ENCODE measurements at regions not wholly inside any gene's neighbourhood (a gene's known extent, or its start where the extent isn't known, plus 50 kb on each side); places are given as distances from the start of the nearest gene placed in this dataset.
"Not testable (repeated sequence)": the region's sequence is repeated elsewhere in the genome, so short reads cannot be mapped to it uniquely, and the experiment has no call there.

DNA sequence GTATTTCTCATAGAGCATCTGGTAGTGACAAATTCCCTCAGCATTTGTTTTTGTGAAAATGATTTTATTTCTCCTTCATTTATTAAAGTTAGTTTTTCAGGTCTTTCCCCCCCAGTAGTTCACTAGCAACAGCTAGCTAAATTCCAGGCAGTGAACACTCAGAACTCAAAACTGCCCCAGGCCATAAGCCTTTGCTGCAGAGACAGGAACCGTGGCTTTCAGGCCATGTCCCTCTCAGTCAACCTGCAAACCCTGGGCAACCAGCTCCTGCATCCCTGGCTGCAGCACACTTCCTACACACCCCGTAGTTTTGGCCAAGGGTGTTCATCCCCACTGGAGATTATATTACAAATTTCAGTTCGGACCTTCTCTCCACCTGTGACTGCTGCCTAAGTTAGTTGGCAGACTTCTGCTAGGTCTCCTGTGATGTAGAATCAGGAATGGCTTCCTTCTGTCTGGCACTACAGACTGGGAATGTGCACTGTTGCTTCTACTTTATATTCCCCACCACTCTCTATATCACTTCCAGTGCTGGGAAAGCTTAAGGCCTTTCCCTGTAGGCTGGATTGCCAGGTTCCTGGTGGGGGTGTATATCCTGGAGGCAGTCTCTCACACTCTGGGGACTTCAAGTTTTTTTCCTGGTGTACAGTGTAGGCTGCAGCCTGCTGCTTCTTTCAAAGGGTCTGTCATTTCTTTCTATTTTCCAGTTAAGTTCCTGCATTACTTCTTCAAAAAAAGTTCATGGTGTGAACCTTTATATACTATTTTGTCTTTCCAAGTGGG, 924.4 kb upstream of the LRFN5 start:
- WGBS (ENCODE audit: low lambda C conversion rate), result 4% methylated on average over 3 of the region's 3 CpGs
- TF ChIP-seq, protein P1, sequence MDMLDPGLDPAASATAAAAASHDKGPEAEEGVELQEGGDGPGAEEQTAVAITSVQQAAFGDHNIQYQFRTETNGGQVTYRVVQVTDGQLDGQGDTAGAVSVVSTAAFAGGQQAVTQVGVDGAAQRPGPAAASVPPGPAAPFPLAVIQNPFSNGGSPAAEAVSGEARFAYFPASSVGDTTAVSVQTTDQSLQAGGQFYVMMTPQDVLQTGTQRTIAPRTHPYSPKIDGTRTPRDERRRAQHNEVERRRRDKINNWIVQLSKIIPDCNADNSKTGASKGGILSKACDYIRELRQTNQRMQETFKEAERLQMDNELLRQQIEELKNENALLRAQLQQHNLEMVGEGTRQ (IDR thresholded peaks at IDR 0.05; ENCODE audit: borderline replicate concordance, low read depth, low read length), result no peak
- TF ChIP-seq JUND (IDR thresholded peaks at IDR 0.05), result no peak
- no peak for TF ChIP-seq NRF1 (IDR thresholded peaks at IDR 0.05; ENCODE audit: low read depth, low read length)
- TF ChIP-seq YY1 (IDR thresholded peaks at IDR 0.05; ENCODE audit: low read depth), result no peak
- TF ChIP-seq FOXM1 (IDR thresholded peaks at IDR 0.05; ENCODE audit: low read depth), result no peak
- Histone ChIP-seq H4K20me1 (ENCODE audit: insufficient read depth) (no peaks in the 10 kb centered on the region), H3K4me3 (ENCODE audit: low read depth in 2 of 2, low read length in 1 of 2) (no peak overlapping the region), H3K36me3 (replicated peaks in 1 of 2; ENCODE audit: control insufficient read depth in 1 of 2, insufficient read depth in 2 of 2, low read length in 1 of 2) (no peaks in the 10 kb centered on the region), H3K9me3 (no peaks in the 10 kb centered on the region), H3K79me2 (ENCODE audit: insufficient read depth) (no peaks in the 10 kb centered on the region), H3K9ac (no peak overlapping the region), H3K27ac (ENCODE audit: low read depth in 2 of 2, low read length in 1 of 2) (no peak overlapping the region), H3K4me2 (no peak overlapping the region), H3K27me3 (ENCODE audit: insufficient read depth) (no peaks in the 10 kb centered on the region), H3K9me2 (no peaks in the 10 kb centered on the region), H3F3A (replicated peaks; ENCODE audit: insufficient read depth) (no peaks in the 10 kb centered on the region), H2AFZ (ENCODE audit: low read depth) (no peak overlapping the region), H3K4me1 (ENCODE audit: control insufficient read depth in 1 of 2, insufficient read depth in 2 of 2, low read depth in 1 of 2, low read length in 1 of 2) (no peaks in the 10 kb centered on the region)
- DNase-seq, result no peak
- CTCF ChIA-PET, result no interaction called here
- POLR2A ChIA-PET, result no interaction called here

DNA sequence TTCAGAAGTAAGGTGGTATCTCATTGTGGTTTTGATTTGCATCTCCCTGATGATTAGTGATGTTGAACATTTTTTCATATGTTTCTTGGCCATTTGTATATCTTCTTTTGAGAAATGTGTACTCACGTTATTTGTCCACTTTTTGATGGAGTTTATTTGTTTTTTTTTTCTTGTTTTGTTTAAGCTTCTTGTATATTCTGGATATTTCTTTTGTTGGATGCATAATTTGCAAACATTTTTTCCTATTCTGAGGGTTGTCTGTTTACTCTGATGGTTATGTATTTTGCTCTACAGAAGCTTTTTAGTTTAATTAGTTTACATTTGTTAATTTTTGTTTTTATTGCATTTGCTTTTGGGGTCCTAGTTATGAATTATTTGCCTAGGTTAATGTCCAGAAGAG, 927.4 kb upstream of the LRFN5 start:
- Histone ChIP-seq H3K79me2 (ENCODE audit: insufficient read depth) (no peaks in the 10 kb centered on the region), H3K27ac (ENCODE audit: low read depth in 2 of 2, low read length in 1 of 2) (no peak overlapping the region), H3K27me3 (ENCODE audit: insufficient read depth) (no peaks in the 10 kb centered on the region), H2AFZ (ENCODE audit: low read depth) (no peak overlapping the region), H4K20me1 (ENCODE audit: insufficient read depth) (no peaks in the 10 kb centered on the region), H3F3A (replicated peaks; ENCODE audit: insufficient read depth) (no peaks in the 10 kb centered on the region), H3K9me2 (no peaks in the 10 kb centered on the region), H3K4me1 (ENCODE audit: control insufficient read depth in 1 of 2, insufficient read depth in 2 of 2, low read depth in 1 of 2, low read length in 1 of 2) (no peaks in the 10 kb centered on the region), H3K4me2 (no peak overlapping the region), H3K4me3 (ENCODE audit: low read depth in 2 of 2, low read length in 1 of 2) (no peak overlapping the region), H3K9ac (no peak overlapping the region), H3K36me3 (replicated peaks in 1 of 2; ENCODE audit: control insufficient read depth in 1 of 2, insufficient read depth in 2 of 2, low read length in 1 of 2) (no peaks in the 10 kb centered on the region), H3K9me3 (no peaks in the 10 kb centered on the region)
- 0% methylated on average over 1 of the region's 1 CpG for WGBS (ENCODE audit: low lambda C conversion rate)
- no peak for DNase-seq
- no peak for TF ChIP-seq GABPA (IDR thresholded peaks at IDR 0.05; ENCODE audit: low read depth)
- TF ChIP-seq MXI1 (IDR thresholded peaks at IDR 0.05; ENCODE audit: low read depth, low read length), result no peak
- TF ChIP-seq FOXM1 (IDR thresholded peaks at IDR 0.05; ENCODE audit: low read depth), result no peak
- TF ChIP-seq TEAD4 (IDR thresholded peaks at IDR 0.05; ENCODE audit: borderline replicate concordance, insufficient read depth), result no peak
- no peak for TF ChIP-seq SMC3 (IDR thresholded peaks at IDR 0.05; ENCODE audit: low read depth, low read length)
- POLR2A ChIA-PET, result no interaction called here
- CTCF ChIA-PET, result no interaction called here

DNA sequence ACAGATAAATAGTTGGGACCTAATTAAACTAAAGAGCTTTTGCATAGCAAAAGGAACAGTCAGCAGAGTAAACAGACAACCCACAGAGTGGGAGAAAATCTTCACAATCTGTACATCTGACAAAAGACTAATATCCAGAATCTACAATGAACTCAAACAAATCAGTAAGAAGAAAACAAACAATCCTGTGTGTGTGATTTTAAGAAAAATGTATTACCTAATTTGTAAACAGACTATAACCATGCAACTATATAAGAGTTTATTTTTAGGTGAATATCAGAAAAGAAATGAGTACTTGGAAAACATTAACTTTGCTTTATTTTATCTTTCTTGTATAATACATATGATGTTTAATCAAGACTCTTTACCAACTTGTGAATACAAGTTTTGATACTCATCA, 929.5 kb upstream of the LRFN5 start:
- H3K9me3 ChIP-seq; H3K27ac ChIP-seq (ENCODE audit: low read depth in 2 of 2, low read length in 1 of 2); H3K36me3 ChIP-seq (replicated peaks in 1 of 2; ENCODE audit: control insufficient read depth in 1 of 2, insufficient read depth in 2 of 2, low read length in 1 of 2); H4K20me1 ChIP-seq (ENCODE audit: insufficient read depth); H3K4me2 ChIP-seq; CTCF ChIA-PET; H3K9me2 ChIP-seq; H3K4me1 ChIP-seq (ENCODE audit: control insufficient read depth in 1 of 2, insufficient read depth in 2 of 2, low read depth in 1 of 2, low read length in 1 of 2); H3K9ac ChIP-seq; H3K79me2 ChIP-seq (ENCODE audit: insufficient read depth); DNase-seq; H2AFZ ChIP-seq (ENCODE audit: low read depth); POLR2A ChIA-PET; H3K27me3 ChIP-seq (ENCODE audit: insufficient read depth); H3K4me3 ChIP-seq (ENCODE audit: low read depth in 2 of 2, low read length in 1 of 2); H3F3A ChIP-seq (replicated peaks; ENCODE audit: insufficient read depth): not testable (repeated sequence)
